Right lobe of liver (tissue), 4 donors: ENCODE measurements at regions not wholly inside any gene's neighbourhood (a gene's known extent, or its start where the extent isn't known, plus 50 kb on each side); places are given as distances from the start of the nearest gene placed in this dataset.

Experiments used
- CTCF ChIP-seq, 4 donors: fragments of 200-600 bp in 3 of 4; fragments of 450-650 bp in 1 of 4; IDR thresholded peaks; one replicate each; pipeline versions ENCODE4 v1.5.1 to v1.8.0; 2016 to 2022; ENCODE audit warnings: antibody characterized with exemption in 4 of 4, mild to moderate bottlenecking in 2 of 4
- POLR2A ChIP-seq: fragments of 450-650 bp; IDR thresholded peaks from one replicate; pipeline ENCODE4 v1.6.1; 2017; ENCODE audit warnings: antibody characterized with exemption, mild to moderate bottlenecking
- donor health status: DM: no; HTN: no; CAD: no.
- donor health status: DM: no; HTN: no; CAD: no.
- donor health status: DM: no; HTN: yes; CAD: no.

GRCh38 chr13:34617473-34618083 lies 324.5 kb upstream of the NBEA start:
- TF ChIP-seq CTCF (IDR thresholded peaks at IDR 0.05) (no peak), POLR2A (no peak)
